Osteoblast (primary cell): ENCODE measurements at regions not wholly inside any gene's neighbourhood (a gene's known extent, or its start where the extent isn't known, plus 50 kb on each side); places are given as distances from the start of the nearest gene placed in this dataset.

Source experiments
- DNase-seq: peaks from one replicate; pipeline ENCODE4 v3.0.0; 2011; ENCODE audit warnings: low spot score, mixed read lengths; ENCODE audit not compliant: insufficient read length; ENCODE audit errors: missing footprints
- H2AFZ ChIP-seq: 2 replicates; pipeline ENCODE4 v1.6.0; 2011; ENCODE audit warnings: mild to moderate bottlenecking, low read length
- H3K27ac ChIP-seq: 2 replicates; pipeline ENCODE4 v1.5.1; 2011; ENCODE audit warnings: mild to moderate bottlenecking, low read depth, low read length, moderate library complexity
- H3K27me3 ChIP-seq: 2 replicates; pipeline ENCODE4 v1.6.0; 2012; ENCODE audit warnings: mild to moderate bottlenecking, control low read depth, inconsistent platforms, low read length, moderate library complexity; ENCODE audit not compliant: insufficient read depth
- H3K36me3 ChIP-seq: 2 replicates; pipeline ENCODE4 v1.5.1; 2011; ENCODE audit warnings: mild to moderate bottlenecking, low read length, control low read depth, moderate library complexity; ENCODE audit not compliant: insufficient read depth
- H3K4me1 ChIP-seq: 2 replicates; pipeline ENCODE4 v1.5.1; 2011; ENCODE audit warnings: mild to moderate bottlenecking, low read length, control low read depth, moderate library complexity; ENCODE audit not compliant: insufficient read depth
- H3K4me2 ChIP-seq: 2 replicates; pipeline ENCODE4 v1.6.0; 2011; ENCODE audit warnings: mild to moderate bottlenecking, low read length; ENCODE audit not compliant: insufficient read depth
- H3K4me3 ChIP-seq: fragments of 200-600 bp; sonication (generic); 3 replicates; pipeline ENCODE4 v1.5.1; 2012; ENCODE audit warnings: mild to moderate bottlenecking, low read length, inconsistent platforms; ENCODE audit not compliant: insufficient read depth
- H3K79me2 ChIP-seq: 2 replicates; pipeline ENCODE4 v1.6.0; 2012; ENCODE audit warnings: mild to moderate bottlenecking, low read length, control low read depth, inconsistent platforms; ENCODE audit not compliant: insufficient read depth
- H3K9me3 ChIP-seq: 2 replicates; pipeline ENCODE4 v1.5.1; 2011; ENCODE audit warnings: low read depth, low read length, control low read depth
- H4K20me1 ChIP-seq: 2 replicates; pipeline ENCODE4 v1.6.0; 2012; ENCODE audit warnings: mild to moderate bottlenecking, low read length, control low read depth; ENCODE audit not compliant: insufficient read depth
- TF ChIP-seq, protein P1 (sequence below): IDR thresholded peaks from 2 replicates; pipeline ENCODE4 v1.5.1; 2011; ENCODE audit warnings: mild to moderate bottlenecking, low read depth, low read length, moderate library complexity; ENCODE audit errors: extremely low read depth

DNA sequence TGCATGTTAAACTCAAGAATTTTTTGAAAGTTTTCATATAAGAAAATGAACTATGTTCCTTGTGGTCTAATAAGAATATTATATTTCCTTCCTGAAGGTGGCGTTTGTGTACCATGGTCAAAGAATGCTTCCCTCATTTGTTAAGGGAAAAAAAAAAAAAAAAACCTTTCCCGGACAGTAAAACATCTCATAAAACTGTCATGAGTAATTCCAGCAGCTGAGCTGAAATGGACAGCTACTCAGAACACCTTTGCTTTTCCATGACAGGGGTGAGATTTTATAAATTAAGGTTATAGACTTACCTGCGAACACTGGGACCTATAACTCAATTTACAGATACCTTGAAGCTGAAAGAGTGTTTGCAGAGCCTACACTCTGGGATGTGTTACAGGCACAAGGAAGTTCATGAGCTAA is 113.2 kb upstream of the RANBP3L start:
- DNase-seq, result no peak
- H3K79me2 ChIP-seq, result no peaks in the 10 kb centered on the region
- no peak overlapping the region for H3K4me2 ChIP-seq
- H3K27ac ChIP-seq, result no peak overlapping the region
- H3K27me3 ChIP-seq, result no peaks in the 10 kb centered on the region
- H2AFZ ChIP-seq, result no peak overlapping the region
- H3K36me3 ChIP-seq, result no peaks in the 10 kb centered on the region
- H3K4me3 ChIP-seq, result no peak overlapping the region
- H3K4me1 ChIP-seq, result peaks cover 18% of the 10 kb centered on the region
- TF ChIP-seq, protein P1, sequence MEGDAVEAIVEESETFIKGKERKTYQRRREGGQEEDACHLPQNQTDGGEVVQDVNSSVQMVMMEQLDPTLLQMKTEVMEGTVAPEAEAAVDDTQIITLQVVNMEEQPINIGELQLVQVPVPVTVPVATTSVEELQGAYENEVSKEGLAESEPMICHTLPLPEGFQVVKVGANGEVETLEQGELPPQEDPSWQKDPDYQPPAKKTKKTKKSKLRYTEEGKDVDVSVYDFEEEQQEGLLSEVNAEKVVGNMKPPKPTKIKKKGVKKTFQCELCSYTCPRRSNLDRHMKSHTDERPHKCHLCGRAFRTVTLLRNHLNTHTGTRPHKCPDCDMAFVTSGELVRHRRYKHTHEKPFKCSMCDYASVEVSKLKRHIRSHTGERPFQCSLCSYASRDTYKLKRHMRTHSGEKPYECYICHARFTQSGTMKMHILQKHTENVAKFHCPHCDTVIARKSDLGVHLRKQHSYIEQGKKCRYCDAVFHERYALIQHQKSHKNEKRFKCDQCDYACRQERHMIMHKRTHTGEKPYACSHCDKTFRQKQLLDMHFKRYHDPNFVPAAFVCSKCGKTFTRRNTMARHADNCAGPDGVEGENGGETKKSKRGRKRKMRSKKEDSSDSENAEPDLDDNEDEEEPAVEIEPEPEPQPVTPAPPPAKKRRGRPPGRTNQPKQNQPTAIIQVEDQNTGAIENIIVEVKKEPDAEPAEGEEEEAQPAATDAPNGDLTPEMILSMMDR, result peak; percentile 58
- no peaks in the 10 kb centered on the region for H3K9me3 ChIP-seq
- H4K20me1 ChIP-seq, result no peaks in the 10 kb centered on the region

DNA sequence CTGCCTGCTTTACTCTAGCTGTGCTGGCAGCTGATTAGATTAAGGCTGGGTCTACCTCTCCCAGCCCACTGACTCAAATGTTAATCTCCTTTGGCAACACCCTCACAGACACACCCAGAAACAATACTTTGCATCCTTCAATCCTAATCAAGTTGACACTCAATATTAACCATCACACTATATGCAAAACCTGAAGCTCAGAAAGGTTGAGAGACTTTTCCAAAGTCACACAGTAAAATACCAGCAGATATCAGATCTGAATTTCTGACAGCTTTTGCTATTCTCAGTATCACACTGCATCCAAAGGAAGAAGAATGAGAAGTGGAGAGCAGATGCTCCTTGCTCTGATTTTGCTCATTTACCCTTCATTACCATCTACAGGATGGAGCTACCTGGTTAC is 114.9 kb upstream of the RANBP3L start:
- no peaks in the 10 kb centered on the region for H3K79me2 ChIP-seq
- H3K36me3 ChIP-seq, result no peaks in the 10 kb centered on the region
- H2AFZ ChIP-seq, result no peak overlapping the region
- DNase-seq, result no peak
- H4K20me1 ChIP-seq, result no peaks in the 10 kb centered on the region
- no peak overlapping the region for H3K27ac ChIP-seq
- no peaks in the 10 kb centered on the region for H3K27me3 ChIP-seq
- no peaks in the 10 kb centered on the region for H3K9me3 ChIP-seq
- H3K4me2 ChIP-seq, result no peak overlapping the region
- TF ChIP-seq, protein P1, result no peak
- H3K4me3 ChIP-seq, result no peak overlapping the region
- H3K4me1 ChIP-seq, result peaks cover 18% of the 10 kb centered on the region

DNA sequence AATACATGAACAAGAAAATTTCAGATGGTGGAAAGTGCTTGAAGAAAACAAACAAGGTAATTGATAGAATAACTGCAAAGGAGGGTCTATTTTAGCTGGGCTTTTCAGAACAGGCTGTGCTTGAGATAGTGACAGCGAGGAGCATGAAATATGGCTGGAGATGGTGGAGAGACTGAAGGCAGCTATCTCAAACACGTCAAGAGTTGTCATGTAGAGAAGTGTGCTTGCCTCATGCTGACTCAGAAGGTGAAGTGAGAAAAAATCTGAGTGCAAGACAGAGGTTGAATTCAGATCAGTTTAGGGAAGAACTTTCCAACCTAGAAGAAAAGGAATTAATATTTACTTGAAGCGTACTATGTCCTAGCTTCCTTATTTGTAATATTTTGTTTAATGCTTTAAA is 115.5 kb upstream of the RANBP3L start:
- Histone ChIP-seq H3K27me3 (no peaks in the 10 kb centered on the region), H3K9me3 (no peaks in the 10 kb centered on the region), H3K79me2 (no peaks in the 10 kb centered on the region), H2AFZ (no peak overlapping the region), H3K27ac (no peak overlapping the region), H4K20me1 (no peaks in the 10 kb centered on the region), H3K4me1 (peaks cover 18% of the 10 kb centered on the region), H3K4me2 (no peak overlapping the region), H3K4me3 (no peak overlapping the region), H3K36me3 (no peaks in the 10 kb centered on the region)
- no peak for DNase-seq
- TF ChIP-seq, protein P1, result no peak

DNA sequence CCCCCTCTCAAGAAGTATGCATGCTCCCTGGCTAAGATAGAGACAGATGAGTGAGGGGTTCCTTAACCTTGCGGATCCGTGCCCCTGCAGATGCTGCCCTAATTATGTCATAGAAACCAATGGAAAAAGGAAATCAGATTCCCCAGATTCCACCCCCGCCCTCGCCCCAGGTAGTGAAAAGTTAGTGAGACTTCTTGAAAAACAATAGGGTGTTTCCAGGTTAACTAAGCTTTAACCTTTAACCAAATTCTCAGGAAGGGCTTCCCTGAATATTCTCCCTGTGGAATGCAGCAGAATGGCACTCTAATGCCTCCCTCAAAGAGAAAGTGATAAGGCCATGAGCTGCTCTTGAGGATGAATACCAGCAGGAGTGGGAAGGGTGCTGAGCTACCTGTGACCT is 116.0 kb upstream of the RANBP3L start:
- no peaks in the 10 kb centered on the region for H4K20me1 ChIP-seq
- no peak for DNase-seq
- H3K9me3 ChIP-seq, result no peaks in the 10 kb centered on the region
- TF ChIP-seq, protein P1, result no peak
- H2AFZ ChIP-seq, result no peak overlapping the region
- no peak overlapping the region for H3K27ac ChIP-seq
- H3K4me2 ChIP-seq, result no peak overlapping the region
- H3K4me1 ChIP-seq, result peaks cover 22% of the 10 kb centered on the region
- H3K79me2 ChIP-seq, result no peaks in the 10 kb centered on the region
- no peak overlapping the region for H3K4me3 ChIP-seq
- no peaks in the 10 kb centered on the region for H3K27me3 ChIP-seq
- no peaks in the 10 kb centered on the region for H3K36me3 ChIP-seq
